GM23338 (cell line): ENCODE measurements at regions not wholly inside any gene's neighbourhood (a gene's known extent, or its start where the extent isn't known, plus 50 kb on each side); places are given as distances from the start of the nearest gene placed in this dataset.

Experiments
- ATAC-seq: fragments of 200-7000 bp; cut with Tn5 transposase; 3 replicates; pipeline ENCODE4 v1.9.1; 2020
- DNase-seq: peaks from one replicate; pipeline ENCODE4 v3.0.0-alpha.2; 2015; ENCODE audit warnings: low spot score
- H2AFZ ChIP-seq: fragments of 200-600 bp; sonication (generic); 2 replicates; pipeline ENCODE4 v1.8.0; 2016; ENCODE audit warnings: antibody characterized with exemption, mild to moderate bottlenecking, moderate library complexity
- H3F3A ChIP-seq: fragments of 200-600 bp; sonication (generic); replicated peaks from 2 replicates; pipeline ENCODE4 v1.8.0; 2017; ENCODE audit warnings: antibody characterized with exemption, mixed run types, low read depth
- H3K27ac ChIP-seq: fragments of 200-600 bp; sonication (generic); 2 replicates; pipeline ENCODE4 v1.6.1; 2016; ENCODE audit warnings: low read depth
- H3K27me3 ChIP-seq: fragments of 200-600 bp; sonication (generic); 2 replicates; pipeline ENCODE4 v1.8.0; 2016; ENCODE audit warnings: mild to moderate bottlenecking, mixed run types, moderate library complexity; ENCODE audit not compliant: insufficient read depth
- H3K36me3 ChIP-seq: fragments of 200-600 bp; sonication (generic); 2 replicates; pipeline ENCODE4 v1.8.0; 2016; ENCODE audit warnings: mild to moderate bottlenecking; ENCODE audit not compliant: insufficient read depth
- H3K4me1 ChIP-seq: fragments of 200-600 bp; sonication (generic); 2 replicates; pipeline ENCODE4 v1.8.0; 2016; ENCODE audit warnings: mild to moderate bottlenecking, moderate library complexity; ENCODE audit not compliant: insufficient read depth
- H3K4me2 ChIP-seq: fragments of 200-600 bp; sonication (generic); 2 replicates; pipeline ENCODE4 v1.7.1; 2017; ENCODE audit warnings: mixed run types
- H3K4me3 ChIP-seq: fragments of 200-600 bp; sonication (generic); 2 replicates; pipeline ENCODE4 v1.6.1; 2016; ENCODE audit warnings: mixed run types
- H3K79me2 ChIP-seq: fragments of 200-600 bp; sonication (generic); replicated peaks from 2 replicates; pipeline ENCODE4 v1.8.0; 2017; ENCODE audit warnings: mild to moderate bottlenecking; ENCODE audit not compliant: insufficient read depth
- H3K9me2 ChIP-seq: fragments of 200-600 bp; sonication (generic); 2 replicates; pipeline ENCODE4 v1.8.0; 2017; ENCODE audit not compliant: insufficient read depth
- H4K20me1 ChIP-seq: fragments of 200-600 bp; sonication (generic); replicated peaks from 2 replicates; pipeline ENCODE4 v1.8.0; 2017; ENCODE audit warnings: mild to moderate bottlenecking; ENCODE audit not compliant: insufficient read depth
- H3K27ac Mint-ChIP-seq: 2 replicates; pipeline ENCODE4 v1.8.0; 2020; ENCODE audit warnings: inconsistent platforms, mild to moderate bottlenecking, moderate library complexity, mixed read lengths
- H3K27me3 Mint-ChIP-seq: 3 replicates; pipeline ENCODE4 v1.8.0; 2022; ENCODE audit warnings: low read depth, mild to moderate bottlenecking, moderate library complexity, mixed read lengths, inconsistent platforms; ENCODE audit not compliant: insufficient read depth, poor library complexity
- H3K36me3 Mint-ChIP-seq: 3 replicates; pipeline ENCODE4 v1.8.0; 2021; ENCODE audit warnings: low read depth, mild to moderate bottlenecking, inconsistent platforms, moderate library complexity, mixed read lengths
- H3K4me1 Mint-ChIP-seq: 3 replicates; pipeline ENCODE4 v1.8.0; 2020; ENCODE audit warnings: mild to moderate bottlenecking, inconsistent platforms, mixed read lengths
- H3K4me3 Mint-ChIP-seq: 3 replicates; pipeline ENCODE4 v1.8.0; 2021; ENCODE audit warnings: moderate library complexity, mild to moderate bottlenecking, inconsistent platforms, mixed read lengths
- H3K9me3 Mint-ChIP-seq: 3 replicates; pipeline ENCODE4 v1.8.0; 2020; ENCODE audit warnings: moderate library complexity, mild to moderate bottlenecking, inconsistent platforms, mixed read lengths
- CREB1 ChIP-seq: fragments of 250-450 bp; sonication (Bioruptor Pico); IDR thresholded peaks from 2 replicates; pipeline ENCODE4 v1.5.0; 2020; ENCODE audit warnings: low read depth, mild to moderate bottlenecking, moderate library complexity
- EZH2 ChIP-seq: fragments of 200-600 bp; sonication (generic); IDR thresholded peaks from one replicate; pipeline ENCODE4 v1.8.0; 2017; ENCODE audit warnings: antibody characterized with exemption, mild to moderate bottlenecking, low read depth; ENCODE audit not compliant: unreplicated experiment
- NANOG ChIP-seq: IDR thresholded peaks from 2 replicates; pipeline ENCODE4 v1.6.1; 2016; ENCODE audit warnings: antibody characterized with exemption, borderline replicate concordance
- TF ChIP-seq, protein P1 (sequence below): IDR thresholded peaks from 2 replicates; pipeline ENCODE4 v1.6.1; 2016; ENCODE audit warnings: antibody characterized with exemption
- TF ChIP-seq, protein P2 (sequence below): IDR thresholded peaks from one replicate; pipeline ENCODE4 v1.6.1; 2018; ENCODE audit warnings: antibody characterized with exemption; ENCODE audit not compliant: unreplicated experiment
- TF ChIP-seq, protein P3 (sequence below), 2 experiments: fragments of 200-600 bp in 1 of 2; sonication (generic) in 1 of 2; conservative IDR thresholded peaks; 2 replicates each; pipeline versions ENCODE4 v1.5.1 to v1.6.1; 2016 to 2017; ENCODE audit warnings: antibody characterized with exemption in 2 of 2, low read depth in 2 of 2, mild to moderate bottlenecking in 2 of 2, moderate library complexity in 1 of 2

DNA sequence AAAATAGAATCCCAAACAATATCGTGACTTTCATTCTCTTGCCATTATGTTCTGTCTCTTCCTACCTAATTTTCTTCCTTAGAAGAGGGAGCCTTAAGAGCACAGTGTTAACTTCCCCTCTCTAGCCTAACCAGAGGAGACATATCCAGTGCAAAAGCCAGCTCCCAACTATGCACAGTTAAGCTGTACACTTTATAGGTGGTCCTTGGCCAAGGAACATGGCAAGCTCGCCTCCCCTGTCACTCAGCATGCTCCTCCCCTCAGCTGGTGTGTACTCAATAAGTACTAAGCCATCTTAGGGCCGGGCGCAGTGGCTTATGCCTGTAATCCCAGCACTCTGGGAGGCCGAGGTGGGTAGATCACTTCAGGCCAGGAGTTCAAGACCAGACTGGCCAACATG is 255.1 kb upstream of the TMPO start (continued):
- TF ChIP-seq, protein P1, sequence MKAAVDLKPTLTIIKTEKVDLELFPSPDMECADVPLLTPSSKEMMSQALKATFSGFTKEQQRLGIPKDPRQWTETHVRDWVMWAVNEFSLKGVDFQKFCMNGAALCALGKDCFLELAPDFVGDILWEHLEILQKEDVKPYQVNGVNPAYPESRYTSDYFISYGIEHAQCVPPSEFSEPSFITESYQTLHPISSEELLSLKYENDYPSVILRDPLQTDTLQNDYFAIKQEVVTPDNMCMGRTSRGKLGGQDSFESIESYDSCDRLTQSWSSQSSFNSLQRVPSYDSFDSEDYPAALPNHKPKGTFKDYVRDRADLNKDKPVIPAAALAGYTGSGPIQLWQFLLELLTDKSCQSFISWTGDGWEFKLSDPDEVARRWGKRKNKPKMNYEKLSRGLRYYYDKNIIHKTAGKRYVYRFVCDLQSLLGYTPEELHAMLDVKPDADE = no peak
- TF ChIP-seq EZH2 = no peak
- no peak for TF ChIP-seq CREB1
- TF ChIP-seq, protein P2, sequence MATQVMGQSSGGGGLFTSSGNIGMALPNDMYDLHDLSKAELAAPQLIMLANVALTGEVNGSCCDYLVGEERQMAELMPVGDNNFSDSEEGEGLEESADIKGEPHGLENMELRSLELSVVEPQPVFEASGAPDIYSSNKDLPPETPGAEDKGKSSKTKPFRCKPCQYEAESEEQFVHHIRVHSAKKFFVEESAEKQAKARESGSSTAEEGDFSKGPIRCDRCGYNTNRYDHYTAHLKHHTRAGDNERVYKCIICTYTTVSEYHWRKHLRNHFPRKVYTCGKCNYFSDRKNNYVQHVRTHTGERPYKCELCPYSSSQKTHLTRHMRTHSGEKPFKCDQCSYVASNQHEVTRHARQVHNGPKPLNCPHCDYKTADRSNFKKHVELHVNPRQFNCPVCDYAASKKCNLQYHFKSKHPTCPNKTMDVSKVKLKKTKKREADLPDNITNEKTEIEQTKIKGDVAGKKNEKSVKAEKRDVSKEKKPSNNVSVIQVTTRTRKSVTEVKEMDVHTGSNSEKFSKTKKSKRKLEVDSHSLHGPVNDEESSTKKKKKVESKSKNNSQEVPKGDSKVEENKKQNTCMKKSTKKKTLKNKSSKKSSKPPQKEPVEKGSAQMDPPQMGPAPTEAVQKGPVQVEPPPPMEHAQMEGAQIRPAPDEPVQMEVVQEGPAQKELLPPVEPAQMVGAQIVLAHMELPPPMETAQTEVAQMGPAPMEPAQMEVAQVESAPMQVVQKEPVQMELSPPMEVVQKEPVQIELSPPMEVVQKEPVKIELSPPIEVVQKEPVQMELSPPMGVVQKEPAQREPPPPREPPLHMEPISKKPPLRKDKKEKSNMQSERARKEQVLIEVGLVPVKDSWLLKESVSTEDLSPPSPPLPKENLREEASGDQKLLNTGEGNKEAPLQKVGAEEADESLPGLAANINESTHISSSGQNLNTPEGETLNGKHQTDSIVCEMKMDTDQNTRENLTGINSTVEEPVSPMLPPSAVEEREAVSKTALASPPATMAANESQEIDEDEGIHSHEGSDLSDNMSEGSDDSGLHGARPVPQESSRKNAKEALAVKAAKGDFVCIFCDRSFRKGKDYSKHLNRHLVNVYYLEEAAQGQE = no peak

DNA sequence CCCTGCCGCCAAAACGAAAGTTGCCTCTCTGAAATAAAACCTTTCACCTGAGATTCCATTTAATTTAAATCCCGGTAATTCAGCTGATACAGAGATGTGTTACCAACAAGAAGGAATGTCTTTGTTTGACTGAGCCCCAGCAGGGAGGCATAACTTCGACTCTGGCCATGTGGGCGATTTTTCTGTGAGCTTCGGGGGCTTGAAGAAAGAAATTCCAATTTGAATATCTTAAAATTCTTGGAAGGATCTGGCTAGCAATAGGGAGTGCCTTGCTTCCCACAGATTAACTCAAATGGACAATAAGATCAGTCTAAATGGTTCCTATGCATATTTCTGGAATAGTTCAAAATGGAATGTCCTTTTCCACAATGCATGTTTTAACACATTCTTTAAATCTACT is 252.5 kb upstream of the TMPO start:
- peak overlapping the region; percentile 44; the same call in 1 of the 2 replicates for H3K27ac Mint-ChIP-seq
- H3K27me3 ChIP-seq = no peaks in the 10 kb centered on the region
- H3K36me3 ChIP-seq = no peaks in the 10 kb centered on the region
- H3K4me3 Mint-ChIP-seq = no peak overlapping the region
- no peak overlapping the region for H3K27ac ChIP-seq
- DNase-seq (peak; percentile 57), ATAC-seq (no peak; the same call in 2 of the 3 replicates)
- no peaks in the 10 kb centered on the region for H3K36me3 Mint-ChIP-seq
- no peak overlapping the region for H3K4me2 ChIP-seq
- H3K4me1 ChIP-seq = peaks cover 8% of the 10 kb centered on the region; the same call in 1 of the 2 replicates
- no peak for TF ChIP-seq NANOG
- TF ChIP-seq, protein P3, sequence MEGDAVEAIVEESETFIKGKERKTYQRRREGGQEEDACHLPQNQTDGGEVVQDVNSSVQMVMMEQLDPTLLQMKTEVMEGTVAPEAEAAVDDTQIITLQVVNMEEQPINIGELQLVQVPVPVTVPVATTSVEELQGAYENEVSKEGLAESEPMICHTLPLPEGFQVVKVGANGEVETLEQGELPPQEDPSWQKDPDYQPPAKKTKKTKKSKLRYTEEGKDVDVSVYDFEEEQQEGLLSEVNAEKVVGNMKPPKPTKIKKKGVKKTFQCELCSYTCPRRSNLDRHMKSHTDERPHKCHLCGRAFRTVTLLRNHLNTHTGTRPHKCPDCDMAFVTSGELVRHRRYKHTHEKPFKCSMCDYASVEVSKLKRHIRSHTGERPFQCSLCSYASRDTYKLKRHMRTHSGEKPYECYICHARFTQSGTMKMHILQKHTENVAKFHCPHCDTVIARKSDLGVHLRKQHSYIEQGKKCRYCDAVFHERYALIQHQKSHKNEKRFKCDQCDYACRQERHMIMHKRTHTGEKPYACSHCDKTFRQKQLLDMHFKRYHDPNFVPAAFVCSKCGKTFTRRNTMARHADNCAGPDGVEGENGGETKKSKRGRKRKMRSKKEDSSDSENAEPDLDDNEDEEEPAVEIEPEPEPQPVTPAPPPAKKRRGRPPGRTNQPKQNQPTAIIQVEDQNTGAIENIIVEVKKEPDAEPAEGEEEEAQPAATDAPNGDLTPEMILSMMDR (conservative IDR thresholded peaks at IDR 0.05; ENCODE audit: low read depth in 2 of 2) = no peak
- peaks cover 2% of the 10 kb centered on the region; the same call in 2 of the 3 replicates for H3K9me3 Mint-ChIP-seq
- no peaks in the 10 kb centered on the region for H4K20me1 ChIP-seq
- H3K79me2 ChIP-seq = no peaks in the 10 kb centered on the region
- H3K4me3 ChIP-seq = no peak overlapping the region
- H3F3A ChIP-seq = no peaks in the 10 kb centered on the region
- peaks cover 6% of the 10 kb centered on the region; the same call in 1 of the 2 replicates for H3K9me2 ChIP-seq
- H2AFZ ChIP-seq = no peak overlapping the region
- H3K27me3 Mint-ChIP-seq = no peaks in the 10 kb centered on the region
- H3K4me1 Mint-ChIP-seq = peaks cover 11% of the 10 kb centered on the region
